HL-60/S4 treated with phorbol 12-myristate 13-acetate at 8.2 ng/mL for 4 days and 3 days (cell line): ENCODE measurements at regions not wholly inside any gene's neighbourhood (a gene's known extent, or its start where the extent isn't known, plus 50 kb on each side); places are given as distances from the start of the nearest gene placed in this dataset.

Source experiments
- in situ Hi-C: fragments of 300-500 bp; cut with MboI; formaldehyde crosslinking; loops from 2 replicates; pipeline ENCODE4 v1.15.0; 2022; ENCODE audit warnings: low sequenced_read_pairs

DNA sequence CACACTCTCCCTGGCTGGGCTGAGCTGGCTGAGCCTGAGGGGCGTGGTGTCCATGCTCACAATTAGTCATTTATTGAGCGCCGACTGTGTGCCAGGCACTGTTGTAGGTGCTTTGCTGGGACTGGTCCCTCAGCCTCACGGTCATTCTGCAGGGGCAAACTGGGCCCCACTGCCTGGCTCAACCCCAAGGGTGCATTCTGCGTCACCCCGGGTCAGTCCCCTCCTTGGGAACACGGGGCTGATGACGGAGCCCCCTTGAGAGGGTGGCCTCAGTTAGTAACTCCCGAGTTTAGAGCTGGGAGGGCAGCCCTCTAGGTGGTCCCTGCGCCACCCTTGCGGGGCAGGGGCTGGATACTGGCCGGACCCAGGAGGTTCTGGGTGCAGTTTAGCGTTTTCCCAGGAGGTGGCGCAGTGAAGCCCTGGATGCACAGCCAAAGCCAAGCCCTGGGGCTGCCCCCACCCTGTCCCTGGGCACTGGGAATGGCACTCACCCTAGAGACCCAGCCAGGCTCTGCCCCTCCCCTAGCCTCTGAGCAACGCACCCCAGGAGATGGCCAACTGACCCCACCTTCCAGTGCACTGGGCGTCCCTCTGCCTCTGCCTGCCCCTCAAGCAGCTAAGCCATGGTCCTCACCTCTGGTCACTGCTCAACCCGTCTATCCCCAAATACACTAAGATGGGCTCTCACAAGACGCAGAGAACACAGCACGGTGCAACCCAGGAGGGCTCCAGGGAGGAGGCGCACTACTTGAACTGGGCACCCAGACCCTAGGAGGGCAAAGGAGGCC, 243.2 kb upstream of the GSE1 start:
- in situ Hi-C loops, result no loop called here

DNA sequence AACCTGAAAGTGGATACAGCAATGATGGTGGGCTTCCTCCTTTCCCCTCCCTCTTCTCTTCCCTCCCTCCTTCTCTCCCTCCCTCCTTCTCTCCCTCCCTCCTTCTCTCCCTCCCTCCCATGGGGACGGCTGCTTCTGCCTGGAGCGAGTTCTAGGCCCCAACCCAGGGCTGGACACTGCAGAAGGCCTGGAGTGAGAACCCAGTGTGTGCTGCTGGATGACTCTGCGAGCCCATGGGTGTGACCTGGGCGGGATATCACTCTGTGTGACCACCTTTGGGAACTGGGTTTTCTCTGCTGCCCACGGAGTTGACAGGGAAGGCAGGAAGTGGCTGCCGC, 242.6 kb upstream of the GSE1 start:
- in situ Hi-C loops, result no loop called here

DNA sequence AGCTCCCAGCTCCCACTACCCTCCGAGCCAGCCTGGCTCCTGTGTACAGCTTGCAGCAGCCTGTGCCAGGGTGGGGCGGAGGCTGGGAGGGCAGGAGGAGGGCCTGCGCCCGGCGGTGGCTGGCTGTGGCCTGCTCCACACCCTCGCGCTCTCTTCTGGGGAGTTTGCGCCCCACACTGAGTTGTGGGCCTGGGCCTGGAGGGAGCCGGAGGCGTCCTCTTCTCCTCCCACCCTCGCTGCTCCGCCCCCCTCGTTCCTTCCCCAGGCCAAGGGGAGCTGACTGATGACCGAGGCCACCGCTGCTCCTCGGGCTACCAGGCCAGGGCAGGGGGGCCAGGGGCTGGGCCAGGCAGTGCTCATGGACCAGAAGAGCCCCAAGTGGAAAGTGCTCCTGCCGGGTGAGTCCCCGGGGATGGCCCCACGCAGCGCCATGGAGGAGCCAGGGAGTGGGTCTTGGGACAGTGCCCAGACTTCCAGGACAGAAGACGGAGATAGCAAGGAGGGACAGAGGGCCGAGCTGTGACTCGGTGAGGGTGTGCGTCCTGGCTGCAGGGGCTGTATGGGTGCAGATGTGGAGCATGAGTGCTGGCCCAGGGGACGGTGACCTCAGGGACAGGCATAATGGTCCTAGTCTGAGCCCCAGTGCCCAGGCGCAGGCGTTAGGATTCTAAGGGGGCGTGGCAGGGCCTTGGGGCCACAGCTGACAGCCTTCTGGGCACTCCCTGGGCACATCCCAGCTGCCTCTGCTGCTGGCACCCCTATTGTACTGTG, 242.1 kb upstream of the GSE1 start:
- in situ Hi-C loops, result no loop called here

DNA sequence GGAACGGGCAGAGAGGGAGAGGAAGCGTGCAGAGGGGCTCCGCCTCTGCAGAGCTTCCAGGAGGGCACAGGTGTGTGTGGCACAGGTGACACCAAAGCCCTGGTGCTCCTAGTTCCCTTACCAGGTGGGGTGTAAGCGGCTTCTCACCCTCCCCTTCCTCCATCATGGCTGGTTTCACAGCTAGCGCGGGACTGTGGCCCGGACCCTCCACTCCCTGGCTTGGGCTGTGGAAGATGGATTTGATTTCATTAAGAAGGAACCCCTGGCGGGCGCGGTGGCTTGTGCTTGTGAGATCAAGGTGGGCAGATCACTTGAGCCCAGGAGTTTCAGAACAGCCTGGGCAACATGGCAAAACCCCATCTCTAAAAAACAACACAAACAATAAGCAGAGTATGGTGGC, 241.2 kb upstream of the GSE1 start:
- in situ Hi-C loops, result no loop called here

DNA sequence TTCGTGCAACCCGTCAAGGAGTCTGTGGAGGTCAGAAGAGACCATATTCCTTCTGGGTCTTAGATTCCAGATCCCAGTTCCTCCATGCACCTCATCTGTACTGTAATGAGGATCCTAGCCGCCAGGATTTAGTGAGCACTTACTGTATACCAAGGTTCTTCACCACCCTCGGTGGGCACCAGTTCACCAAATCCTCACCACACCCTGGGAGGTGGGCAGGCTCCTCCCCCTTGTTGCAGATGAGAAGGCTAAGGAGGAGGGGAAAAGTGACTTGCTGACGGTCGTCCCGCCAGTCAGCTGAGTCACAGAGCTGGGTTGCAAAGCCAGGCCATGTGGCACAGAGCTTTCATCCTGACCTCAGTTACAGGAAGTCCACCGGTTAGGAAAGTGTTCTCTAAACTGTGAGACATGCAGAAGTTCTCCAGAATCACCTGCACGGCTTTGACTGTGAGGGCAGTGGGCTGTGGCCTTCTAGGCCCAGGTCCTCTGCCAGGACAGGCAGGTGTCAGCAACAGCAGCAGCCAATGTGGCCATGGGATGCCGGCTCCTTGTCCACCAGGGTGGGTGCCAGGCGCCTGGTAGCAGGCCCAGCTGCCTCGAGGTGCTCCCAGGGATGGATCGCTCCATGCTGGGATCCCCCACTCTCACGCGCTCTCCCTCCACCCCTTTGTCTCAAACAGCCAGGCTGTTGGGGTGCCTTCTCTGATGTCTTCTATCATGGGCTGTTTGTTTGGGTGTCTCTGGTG, 240.3 kb upstream of the GSE1 start:
- in situ Hi-C loops, result no loop called here

DNA sequence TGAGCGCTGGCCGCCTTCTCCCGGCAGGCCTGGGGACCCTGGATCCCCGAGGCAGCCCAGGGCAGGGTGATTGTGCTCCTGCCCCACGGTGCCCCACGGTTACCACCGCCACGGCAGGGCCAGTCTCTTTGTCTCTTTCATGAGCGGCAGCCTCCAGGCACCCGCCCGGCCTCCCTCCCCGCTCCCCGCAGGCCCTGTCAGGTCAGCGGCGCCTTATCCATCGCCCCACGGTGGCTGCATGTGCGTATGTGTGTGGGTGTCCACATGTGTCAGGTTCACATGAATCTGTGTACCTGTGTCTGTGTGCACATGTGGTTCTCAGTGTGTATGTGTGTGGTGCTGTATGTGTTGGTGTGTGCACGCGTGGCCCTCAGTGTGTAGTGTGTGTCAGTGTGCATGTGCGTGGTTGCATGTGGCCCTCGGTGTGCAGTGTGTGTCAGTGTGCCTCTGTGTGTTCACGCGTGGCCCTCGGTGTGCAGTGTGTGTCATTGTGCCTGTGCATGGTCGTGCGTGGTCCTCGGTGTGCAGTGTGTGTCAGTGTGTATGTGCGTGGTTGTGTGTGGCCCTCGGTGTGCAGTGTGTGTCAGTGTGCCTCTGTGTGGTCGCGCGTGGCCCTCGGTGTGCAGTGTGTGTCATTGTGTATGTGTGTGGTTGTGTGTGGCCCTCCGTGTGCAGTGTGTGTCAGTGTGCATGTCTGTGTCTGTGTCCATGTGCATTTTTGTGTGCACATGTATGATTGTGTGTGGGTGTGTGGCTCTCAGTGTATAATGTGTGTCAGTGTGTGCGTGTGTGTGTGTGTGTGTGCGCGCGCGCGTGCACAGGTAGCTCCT, 239.2 kb upstream of the GSE1 start:
- in situ Hi-C loops, result no loop called here

DNA sequence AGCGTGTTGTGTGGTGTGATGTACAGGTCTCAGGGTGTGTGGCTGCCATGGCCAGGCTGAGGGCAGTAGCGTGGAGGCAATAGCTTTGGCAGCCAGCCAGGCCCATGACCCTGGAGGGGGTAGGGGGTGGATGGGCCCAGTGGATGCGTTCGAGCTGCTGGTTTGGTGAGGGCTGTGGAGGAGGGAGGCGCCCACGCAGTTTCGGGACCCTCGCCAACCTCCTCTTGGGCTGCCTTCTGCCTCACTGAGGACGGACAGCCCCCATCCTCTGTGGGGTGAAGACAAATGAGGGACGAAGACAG, 238.6 kb upstream of the GSE1 start:
- in situ Hi-C loops, result no loop called here

DNA sequence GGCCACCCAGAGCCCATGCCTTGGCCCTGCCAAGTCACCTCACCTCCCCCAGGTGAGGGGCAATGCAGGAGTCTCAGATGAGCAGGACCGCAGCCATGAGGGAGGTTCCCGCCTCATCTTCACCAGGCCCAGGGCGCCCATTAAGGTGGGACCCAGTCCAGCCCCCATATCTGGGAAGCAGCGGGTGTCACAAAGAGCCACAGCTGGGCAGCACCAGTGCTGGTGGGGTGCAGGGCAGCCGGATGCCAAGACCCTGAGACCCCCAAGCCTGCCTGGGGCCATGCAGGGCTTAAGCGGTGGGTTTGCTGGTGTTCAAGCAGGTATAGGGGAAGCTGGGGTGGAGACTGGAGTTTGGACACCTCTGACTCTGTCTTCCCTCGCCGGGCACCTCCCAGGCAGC, 237.8 kb upstream of the GSE1 start:
- in situ Hi-C loops, result no loop called here

DNA sequence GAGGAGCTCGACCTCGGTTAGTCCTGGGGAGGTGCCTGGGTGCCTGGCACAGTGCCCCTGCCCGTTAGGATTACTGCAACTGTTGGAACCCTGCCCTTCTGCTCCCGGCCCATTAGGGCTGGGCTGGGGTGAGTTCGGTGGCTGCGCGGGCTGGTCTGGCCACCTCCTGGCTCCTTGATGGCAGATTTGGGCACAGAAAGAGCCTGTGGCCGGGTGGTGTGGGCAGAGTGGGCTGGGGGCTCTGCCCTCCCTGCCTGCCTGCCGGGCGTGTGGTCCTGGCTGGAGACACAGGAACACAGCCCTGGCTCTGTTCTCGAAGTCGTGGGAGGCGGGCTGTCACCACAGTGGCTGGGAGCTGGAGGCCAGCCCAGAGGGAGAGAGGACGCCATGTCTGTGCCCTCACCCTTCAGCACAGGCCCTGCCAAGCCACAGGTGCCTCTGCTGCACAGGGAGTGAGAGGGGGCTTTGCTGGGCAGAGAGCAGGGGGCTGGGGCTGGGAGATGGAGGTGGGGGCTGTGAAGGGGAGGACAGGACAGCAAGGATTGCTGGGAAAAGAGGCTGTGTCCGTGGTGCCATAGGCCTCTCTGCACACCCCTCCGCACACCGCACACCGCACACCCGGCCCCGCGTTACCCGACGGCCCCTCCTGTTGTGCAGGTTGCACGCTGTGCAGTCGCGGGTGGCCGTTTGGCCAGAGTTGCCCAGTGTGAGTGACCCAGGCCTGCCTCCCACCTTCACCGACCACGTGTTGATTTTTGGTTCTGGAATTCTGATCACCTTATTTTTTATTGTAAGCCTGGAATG, 236.6 kb upstream of the GSE1 start:
- in situ Hi-C loops, result no loop called here

DNA sequence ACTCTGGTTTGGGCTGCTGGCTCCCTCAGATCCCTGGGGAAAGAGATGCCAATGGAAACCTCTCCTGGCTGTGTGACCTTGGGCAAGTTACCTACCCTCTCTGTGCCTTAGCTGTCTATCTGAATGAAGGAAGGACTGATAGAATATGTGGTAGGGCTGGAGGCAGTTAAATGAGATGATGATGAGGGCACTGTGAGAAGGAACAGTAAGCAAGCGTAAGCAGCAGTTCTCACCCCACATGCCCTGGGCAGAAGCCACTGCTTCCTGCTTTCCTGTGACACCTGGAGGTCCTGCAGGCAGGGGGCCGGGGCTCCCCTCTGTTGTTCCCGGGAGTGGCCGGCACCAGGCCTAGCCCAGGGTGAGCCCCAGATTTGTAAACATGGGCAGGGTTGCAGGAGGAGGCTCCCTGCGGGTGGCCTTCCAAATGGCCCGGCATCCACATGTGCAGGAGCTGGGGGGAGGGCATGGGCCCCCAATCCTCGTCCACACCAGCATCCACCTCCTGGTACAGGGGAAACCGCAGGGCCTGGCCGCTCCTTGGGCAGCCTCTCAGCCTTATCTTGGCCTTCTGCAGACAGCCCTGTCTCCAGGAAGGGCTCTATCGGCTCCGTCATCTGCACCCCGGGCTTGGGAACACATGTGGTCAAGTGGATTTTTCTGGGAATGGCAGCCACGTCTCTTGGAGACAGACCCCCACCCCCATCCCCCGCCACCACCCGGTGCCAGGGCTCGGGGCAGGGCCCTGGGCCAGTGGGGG, 235.6 kb upstream of the GSE1 start:
- in situ Hi-C loops, result no loop called here

DNA sequence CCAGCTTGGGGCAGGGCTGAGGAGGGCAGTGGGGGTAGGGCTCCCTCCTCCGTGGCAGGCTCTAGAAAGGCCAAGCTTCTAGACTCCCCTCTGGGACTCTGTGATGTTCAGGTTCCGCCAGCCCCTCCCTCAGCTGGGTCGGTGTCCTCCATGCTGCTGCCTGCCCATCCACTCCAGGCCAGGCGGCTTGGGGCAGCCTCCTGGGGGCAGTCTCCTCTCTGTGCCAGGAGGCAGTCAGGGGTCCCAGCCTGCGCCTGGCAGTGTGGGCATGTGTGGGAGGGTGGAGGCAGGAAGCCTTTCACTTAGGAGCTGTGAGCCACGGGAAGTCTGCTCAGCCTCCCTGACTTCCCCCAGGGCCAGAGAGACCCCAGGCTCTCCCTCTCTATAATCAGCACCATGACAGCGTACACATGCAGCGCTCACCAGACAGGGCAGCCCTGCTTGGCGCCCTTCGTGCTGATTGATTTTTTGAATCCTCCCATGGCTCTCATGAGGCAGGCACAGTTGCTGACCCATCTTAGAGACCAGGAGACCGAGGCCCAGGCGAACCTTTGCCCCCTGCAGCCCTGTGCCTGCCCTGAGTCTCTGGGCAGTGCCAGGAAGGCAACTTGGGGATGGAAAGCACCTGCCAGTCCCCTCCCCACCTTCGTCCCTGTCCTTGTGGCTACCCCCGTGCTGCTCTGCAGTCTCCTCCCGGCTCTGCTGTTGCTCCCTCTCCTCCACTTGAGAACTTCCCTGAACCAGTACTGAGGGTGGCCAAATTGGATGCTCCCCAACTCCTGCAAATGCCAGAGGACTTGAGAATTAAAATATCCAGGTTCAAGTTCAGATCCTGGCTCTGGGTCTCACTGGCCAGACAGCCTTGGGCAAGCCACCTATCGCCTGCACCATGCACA, 234.7 kb upstream of the GSE1 start:
- in situ Hi-C loops, result no loop called here

DNA sequence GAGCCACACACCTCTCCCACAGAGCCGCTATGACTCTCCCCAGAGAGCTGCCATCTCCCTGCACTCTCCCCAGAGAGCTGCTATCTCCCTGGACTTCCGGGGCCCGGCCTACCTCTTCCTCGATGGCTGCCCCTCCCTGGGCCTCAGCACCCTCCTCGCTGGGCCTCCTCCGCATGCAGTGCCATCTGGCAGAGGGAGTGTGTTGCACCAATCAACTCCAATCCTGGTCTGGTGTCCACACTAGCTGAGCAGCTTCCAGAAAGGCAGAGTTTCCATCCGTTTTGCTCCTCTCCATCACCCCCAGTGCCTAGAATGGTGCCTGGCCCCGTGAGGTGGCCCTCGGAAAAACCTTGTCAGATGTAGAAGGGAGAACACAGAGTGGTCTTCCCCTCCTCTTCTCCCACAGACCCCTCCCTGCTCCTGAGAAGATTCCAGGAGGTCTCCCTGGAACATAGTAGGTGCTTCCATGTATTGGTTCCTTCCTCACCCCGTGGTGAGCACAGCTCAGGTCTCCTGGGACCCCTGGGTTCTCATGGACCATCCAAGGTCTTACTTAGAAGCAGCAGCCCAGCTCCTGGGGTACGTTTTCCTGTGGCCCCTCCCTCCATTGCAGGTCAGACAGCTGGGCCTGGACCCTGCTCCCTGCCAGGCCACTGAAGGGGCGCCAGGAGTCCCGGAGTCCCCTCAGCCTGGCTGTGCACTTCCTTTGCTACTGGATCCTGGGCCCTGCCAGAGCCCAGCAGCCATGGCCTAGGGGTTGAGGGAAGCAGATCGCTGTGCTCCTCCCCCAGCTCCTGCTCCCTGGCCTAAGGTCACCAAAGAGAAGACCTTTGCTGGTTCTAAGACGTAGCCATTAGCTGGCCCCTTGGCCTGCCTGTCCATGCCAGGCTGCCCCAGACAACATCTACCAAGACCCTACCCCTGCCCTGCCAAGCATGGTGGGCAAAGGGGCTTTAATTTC, 233.8 kb upstream of the GSE1 start:
- in situ Hi-C loops, result no loop called here

DNA sequence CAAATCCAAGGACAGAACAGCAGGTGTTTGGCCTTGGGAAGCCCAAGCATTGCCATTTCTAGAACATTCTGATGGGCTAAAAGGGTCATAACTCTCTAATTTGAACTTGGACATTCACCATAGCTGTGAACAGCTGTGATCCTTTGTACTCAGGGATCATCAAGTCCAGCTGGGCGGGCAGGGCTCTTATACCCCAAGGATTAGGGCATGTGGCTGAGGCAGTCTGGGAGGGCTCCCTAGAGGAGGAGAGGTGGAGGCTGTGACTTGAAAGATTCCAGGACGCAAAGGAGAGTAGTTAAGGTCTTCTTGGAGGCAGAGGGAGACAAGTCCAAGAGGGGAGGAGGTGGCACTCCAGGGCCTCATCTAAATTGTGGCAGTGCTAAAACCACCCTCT, 233.1 kb upstream of the GSE1 start:
- in situ Hi-C loops, result no loop called here

DNA sequence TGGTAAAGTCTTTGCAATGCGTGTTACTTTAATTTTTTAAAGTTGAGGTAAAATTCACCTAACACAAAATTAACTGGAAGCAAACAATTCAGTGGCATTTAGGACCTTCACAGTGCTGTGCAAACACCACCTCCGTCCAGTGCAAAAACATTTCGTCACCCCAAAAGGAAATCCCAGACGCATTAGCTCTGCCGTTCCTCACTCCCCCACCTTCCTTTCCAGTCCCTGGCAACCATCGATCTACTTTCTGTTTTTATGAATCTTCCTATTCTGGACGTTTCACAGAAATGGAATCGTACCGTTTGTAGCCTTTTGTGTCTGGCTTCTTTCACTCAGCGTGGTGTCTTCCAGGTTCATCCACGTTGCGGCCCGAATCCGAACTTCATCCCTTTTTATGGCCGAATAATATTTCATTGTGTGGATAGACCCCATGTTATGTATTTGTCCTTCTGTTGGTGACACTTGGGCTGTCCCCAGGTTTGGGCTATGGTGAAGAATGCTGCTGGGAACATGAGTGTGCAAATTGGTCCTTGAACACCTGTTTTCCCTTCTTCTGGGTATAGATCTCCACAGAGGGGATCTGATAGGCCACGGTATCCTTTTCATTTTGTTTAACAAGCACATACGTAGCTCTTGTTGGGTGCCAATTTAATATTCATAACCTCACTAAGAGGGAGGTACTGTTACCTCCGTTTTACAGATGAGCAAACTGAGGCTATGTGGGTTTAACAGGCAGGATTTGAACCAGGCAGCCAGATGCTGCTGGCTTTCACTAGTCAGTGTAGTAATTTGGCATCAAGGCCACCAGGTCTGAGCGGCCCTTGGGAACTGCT, 232.0 kb upstream of the GSE1 start:
- in situ Hi-C loops, result no loop called here

DNA sequence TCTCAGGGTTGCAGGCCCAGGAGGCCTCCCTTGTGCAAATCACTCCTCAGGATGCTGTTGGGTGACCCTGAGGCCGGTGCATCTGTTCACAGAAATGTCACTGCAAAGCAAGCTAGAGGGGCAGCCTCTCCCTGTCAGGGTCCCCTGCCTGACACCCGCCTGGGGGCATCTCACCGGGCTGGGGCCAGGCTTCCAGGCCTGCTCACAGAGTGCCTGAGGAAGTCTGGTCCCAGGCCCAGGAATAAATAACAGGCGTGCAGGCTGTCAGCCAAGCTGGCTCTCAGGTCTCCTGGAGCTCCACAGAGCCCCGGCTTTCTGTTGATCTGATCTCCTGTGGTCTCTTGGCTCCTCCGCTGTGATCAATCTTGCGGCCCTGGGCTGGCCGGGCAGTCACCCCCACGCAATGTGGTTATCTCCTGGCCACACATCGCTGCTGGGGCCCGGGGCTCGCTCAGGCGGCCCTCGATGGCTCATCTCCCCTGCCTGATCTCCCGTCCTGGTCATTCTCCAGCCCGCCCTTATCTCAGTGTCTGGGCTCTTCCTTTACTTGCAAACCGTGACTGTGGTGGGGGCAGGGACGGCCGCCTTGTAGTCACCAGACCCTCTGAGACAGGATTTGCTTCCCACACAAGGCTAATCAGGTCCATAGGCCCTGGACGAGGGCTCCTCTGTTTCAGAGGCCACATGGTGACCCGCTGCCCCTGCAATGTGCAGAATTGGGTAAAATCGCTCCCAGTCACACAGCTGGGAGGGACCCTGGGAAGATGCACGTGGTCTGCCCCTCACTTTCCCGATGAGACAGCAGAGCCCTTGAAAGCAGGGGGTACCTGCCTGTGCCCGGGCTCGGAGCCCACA, 231.2 kb upstream of the GSE1 start:
- in situ Hi-C loops, result no loop called here

DNA sequence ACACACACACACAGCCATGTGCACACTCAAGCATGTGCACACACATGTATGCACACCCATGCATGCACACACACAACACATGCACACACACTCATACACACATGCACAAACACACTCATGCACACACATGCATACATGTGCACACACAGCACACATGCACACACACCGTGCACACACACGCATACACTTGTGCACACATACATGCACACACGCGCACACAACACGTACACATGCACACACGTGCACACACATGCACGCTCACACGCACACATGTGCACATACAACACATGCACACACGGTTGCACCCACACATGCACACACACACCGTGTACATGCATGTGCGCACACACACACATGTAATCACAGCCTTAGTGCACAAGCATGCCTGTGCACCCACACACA, 230.4 kb upstream of the GSE1 start:
- in situ Hi-C loops, result no loop called here
